GM21447 (cell line): ENCODE measurements at regions not wholly inside any gene's neighbourhood (a gene's known extent, or its start where the extent isn't known, plus 50 kb on each side); places are given as distances from the start of the nearest gene placed in this dataset.

ENCODE experiments used
- ATAC-seq: cut with Tn5 transposase; IDR thresholded peaks from one replicate; pipeline ENCODE4 v1.9.1; 2021; ENCODE audit not compliant: unreplicated experiment

DNA sequence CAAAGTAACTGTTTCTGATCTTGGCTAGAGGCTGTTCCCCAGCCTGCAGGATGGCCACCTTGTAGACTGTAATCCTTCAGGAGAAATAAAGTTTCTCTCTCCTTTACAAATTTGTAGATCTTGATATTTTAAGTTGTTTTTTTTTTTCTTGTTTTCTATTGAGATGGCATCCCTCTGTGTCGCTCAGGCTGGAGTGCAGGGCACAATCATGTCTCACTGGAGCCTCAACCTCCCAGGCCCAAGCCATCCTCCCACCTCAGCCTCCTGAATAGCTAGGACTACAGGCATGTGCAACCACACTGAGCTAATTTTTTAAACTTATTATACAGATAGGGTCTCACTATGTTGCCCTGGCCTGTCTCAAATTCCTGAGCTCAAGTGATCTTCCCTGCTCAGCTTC is 389.8 kb upstream of the LRRC4C start:
- ATAC-seq = no peak

DNA sequence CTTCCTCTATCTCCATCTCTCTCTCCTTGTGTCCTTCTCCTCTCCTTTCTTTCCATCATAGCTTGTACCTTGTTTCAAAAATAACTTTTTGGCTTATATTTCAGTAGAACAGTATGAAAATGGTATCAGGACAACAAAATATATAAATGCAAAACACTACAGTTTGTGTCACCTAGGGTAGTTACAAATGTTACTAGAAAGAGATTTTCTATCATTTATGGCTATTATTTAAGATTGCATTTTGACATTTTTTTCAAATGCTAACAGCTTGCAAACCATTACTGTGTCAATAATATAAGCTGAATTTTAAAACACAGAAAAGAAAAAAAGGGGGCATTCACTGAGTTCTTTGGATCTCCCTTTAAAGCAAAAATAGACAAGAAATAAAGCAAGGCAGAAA is 392.3 kb upstream of the LRRC4C start:
- ATAC-seq = no peak

GRCh38 chr11:41861838-41862237 is 402.4 kb upstream of the LRRC4C start:
- no peak for ATAC-seq

GRCh38 chr11:41866525-41866924 is 407.1 kb upstream of the LRRC4C start:
- no peak for ATAC-seq

- ATAC-seq = no peak
These were observed 409.2 kb upstream of the LRRC4C start for GRCh38 chr11:41868606-41869005.

GRCh38 chr11:41872426-41872825 is 413.0 kb upstream of the LRRC4C start:
- no peak for ATAC-seq

GRCh38 chr11:41872870-41873269 is 413.4 kb upstream of the LRRC4C start:
- ATAC-seq = no peak

DNA sequence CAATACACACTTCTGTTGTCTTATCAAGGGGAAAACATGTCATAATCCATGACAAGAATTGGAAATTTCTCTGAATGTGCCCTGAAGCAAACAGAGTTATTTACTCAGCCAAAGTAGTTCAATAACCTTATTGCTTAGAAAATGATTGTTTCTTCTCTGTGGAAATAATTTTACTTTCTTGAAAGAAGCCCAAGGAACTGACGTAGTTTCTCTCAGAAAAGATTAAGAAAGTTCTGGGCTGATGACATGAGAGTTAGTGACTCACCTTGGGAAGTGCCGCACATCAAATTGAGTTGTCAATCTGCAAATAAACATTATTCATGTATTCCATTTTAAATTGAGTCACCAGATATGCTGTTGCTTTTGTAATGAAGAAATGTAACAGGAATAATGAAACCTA is 418.6 kb upstream of the LRRC4C start:
- ATAC-seq = no peak

- ATAC-seq = no peak
These were observed 419.8 kb upstream of the LRRC4C start for GRCh38 chr11:41879214-41879613.

- no peak for ATAC-seq
These were observed 435.6 kb upstream of the LRRC4C start for GRCh38 chr11:41895081-41895480.

- ATAC-seq = no peak
These were observed 438.5 kb upstream of the LRRC4C start for GRCh38 chr11:41897991-41898390.

DNA sequence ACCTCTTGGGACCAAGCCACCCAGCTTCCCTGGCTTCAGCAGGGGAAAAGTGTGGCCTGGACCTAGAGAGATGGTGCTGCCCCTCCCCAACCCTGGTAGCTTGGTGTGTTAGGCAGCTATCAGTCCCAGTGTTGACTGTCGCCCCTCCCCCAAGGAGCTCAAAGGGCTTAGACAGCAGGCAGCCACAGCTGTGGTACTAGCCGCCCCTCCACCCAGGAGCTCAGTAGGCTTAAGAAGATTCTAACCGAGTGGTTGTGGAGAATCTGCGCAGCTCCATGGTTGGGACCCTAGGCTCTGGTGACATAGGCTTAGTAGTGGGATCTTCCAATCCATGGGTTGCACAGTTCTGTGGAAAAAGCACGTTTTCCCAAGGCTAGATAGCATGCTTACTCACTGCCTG is 458.4 kb upstream of the LRRC4C start:
- ATAC-seq = no peak

- no peak for ATAC-seq
These were observed 460.9 kb upstream of the LRRC4C start for GRCh38 chr11:41920374-41920773.

DNA sequence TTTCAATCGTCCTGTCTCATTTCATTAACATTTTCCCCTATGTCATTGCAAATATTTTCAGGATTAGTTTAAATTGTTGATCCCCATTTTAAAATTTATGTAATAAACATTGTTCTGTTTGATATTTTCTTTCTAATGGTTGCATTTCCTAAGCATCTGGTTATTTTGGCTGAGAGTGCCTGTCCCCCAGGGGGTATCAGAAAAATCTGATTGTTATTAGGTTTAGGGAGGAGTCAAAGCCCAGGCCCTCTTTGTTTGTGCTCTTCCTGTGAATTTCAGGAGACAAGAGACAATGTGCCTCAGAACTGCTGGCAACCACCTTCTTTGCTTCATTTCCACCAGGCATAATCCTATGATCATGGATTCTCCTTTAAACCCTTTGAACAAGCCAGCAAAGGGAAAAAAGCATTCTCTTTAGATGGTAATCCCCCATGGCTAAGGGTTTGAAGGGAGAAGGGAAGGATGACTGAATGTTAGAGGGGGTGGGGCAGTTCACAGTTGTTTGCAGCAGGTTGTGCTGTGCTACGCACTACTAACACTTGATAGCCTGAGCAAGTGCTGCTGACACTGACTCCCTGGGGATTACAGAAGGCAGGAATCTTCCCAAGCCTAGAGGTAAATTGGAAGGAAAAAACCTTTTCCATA is 462.4 kb upstream of the LRRC4C start:
- no peak for ATAC-seq

- no peak for ATAC-seq
These were observed 466.9 kb upstream of the LRRC4C start for GRCh38 chr11:41926339-41926738.

GRCh38 chr11:41935241-41935640 is 475.8 kb upstream of the LRRC4C start:
- no peak for ATAC-seq

DNA sequence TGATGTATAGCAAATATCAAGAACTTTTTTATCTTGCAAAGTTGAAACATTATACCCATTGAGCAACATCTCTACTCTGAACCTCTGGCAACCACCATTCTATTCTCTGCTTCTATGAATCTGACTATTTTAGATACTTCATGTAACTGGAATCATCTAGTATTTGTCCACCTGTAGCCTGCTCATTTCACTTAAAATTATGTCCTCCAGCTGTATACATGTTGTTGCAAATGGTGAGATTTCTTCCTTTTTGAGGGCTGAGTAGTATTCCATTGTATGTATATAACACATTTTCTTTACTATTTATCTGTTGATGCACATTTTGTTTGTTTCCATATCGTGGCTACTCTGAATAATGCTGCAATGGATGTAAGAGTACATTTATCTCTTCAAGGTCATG is 476.3 kb upstream of the LRRC4C start:
- no peak for ATAC-seq

- no peak for ATAC-seq
These were observed 484.2 kb upstream of the LRRC4C start for GRCh38 chr11:41943656-41944055.

DNA sequence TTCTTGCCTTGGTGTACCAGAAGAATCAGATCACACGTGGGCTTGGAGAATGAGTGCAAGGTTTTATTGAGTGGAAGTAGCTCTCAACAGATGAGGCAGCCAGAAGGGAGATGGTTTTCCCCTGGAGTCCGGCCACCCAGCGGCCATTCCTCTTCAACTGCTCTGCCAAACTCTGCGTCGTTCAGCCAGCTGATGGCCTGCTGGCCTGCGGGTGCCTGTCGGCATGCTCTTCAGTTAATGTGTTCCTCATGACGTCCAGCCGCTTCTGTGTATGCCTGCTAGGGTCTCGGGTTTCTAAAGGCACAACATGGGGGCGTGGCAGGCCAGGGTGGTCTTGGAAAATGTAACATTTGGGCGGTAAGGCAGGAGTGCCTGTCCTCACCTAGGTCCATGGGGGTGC is 487.9 kb upstream of the LRRC4C start:
- ATAC-seq = no peak

DNA sequence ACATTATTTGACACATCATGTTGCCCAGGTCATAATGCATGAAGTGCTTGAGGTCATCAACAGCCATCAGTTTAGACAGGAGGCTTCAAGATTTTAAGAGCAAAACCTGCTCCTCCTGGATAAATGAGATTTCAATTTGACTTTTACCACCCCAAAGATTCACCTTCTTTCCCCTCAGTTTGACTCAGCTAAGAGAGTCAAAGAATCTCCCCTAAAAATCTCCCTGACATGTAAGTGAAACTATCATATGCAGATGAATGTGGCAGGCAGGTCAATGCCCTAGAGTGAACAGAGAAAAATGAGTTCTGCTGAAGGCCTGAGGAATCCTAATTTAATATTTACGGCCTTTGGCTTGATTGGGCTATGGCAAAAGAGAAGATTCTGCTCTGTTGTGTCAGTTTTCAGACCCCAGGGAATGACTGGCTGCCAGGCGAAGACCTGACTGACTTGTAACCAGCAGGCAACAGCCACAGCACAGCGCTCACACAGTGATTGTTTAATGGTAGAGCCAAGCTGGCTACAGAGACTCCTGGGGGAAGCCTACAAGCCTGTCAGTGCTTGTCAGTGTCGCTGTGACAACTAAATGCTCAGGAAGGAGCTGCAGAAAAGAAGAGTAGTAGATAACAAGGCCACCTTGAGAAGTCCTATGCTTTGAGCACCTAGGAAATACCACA is 491.2 kb upstream of the LRRC4C start:
- ATAC-seq = no peak

GRCh38 chr11:41954034-41954433 is 494.6 kb upstream of the LRRC4C start:
- ATAC-seq = no peak

DNA sequence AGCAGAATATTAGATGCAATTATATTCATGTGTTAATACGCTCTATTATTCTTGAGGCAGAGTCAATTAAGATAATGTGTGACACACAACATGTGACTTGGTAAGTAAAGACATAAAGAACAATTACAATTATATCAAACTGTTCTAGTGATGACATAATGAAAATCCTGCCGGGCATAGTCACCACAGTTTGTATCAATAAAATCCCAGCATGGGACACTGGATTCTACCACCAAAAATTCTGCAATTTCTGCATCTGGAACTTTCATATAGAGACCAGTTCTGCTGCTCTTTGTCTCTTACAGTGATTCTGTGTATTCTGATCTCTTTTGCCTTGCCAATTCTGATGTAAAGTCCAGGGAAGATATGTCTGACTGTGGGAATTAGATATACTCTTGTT is 495.6 kb upstream of the LRRC4C start:
- no peak for ATAC-seq
